HG03521 (cell line): ENCODE measurements at regions not wholly inside any gene's neighbourhood (a gene's known extent, or its start where the extent isn't known, plus 50 kb on each side); places are given as distances from the start of the nearest gene placed in this dataset.

Experiments
- ATAC-seq: cut with Tn5 transposase; IDR thresholded peaks from one replicate; pipeline ENCODE4 v1.9.1; 2021; ENCODE audit warnings: mild to moderate bottlenecking, moderate library complexity; ENCODE audit not compliant: unreplicated experiment

- ATAC-seq, result peak; percentile 56
These were observed 105.0 kb upstream of the NR0B1 start for GRCh38 chrX:30414144-30414543.

- ATAC-seq, result no peak
These were observed 93.2 kb upstream of the NR0B1 start for GRCh38 chrX:30402366-30402765.

GRCh38 chrX:30388325-30388724 lies 79.1 kb upstream of the NR0B1 start:
- ATAC-seq, result no peak

GRCh38 chrX:30373951-30374350 lies 64.8 kb upstream of the NR0B1 start:
- no peak for ATAC-seq

GRCh38 chrX:30373479-30373878 lies 64.3 kb upstream of the NR0B1 start:
- no peak for ATAC-seq

- ATAC-seq, result no peak
These were observed 55.0 kb upstream of the NR0B1 start for GRCh38 chrX:30364229-30364628.
